Esophagus muscularis mucosa (tissue), 4 donors: ENCODE measurements at regions not wholly inside any gene's neighbourhood (a gene's known extent, or its start where the extent isn't known, plus 50 kb on each side); places are given as distances from the start of the nearest gene placed in this dataset.

Source experiments
- DNase-seq: peaks from one replicate; pipeline ENCODE4 v3.0.0-alpha.2; 2017; ENCODE audit errors: extremely low spot score
- H3K27ac ChIP-seq, 4 donors: fragments of 200-600 bp; sonication (generic); replicated peaks in 1 of 4; 1 replicate in 3 of 4; 2 replicates in 1 of 4; pipeline ENCODE4 v1.5.1; 2016 to 2019; ENCODE audit warnings: mild to moderate bottlenecking in 1 of 4
- H3K27me3 ChIP-seq, 4 donors: fragments of 200-600 bp; sonication (generic); one replicate each; pipeline versions ENCODE4 v1.5.1 to v1.6.0; 2016 to 2019
- H3K36me3 ChIP-seq, 4 donors: fragments of 200-600 bp; sonication (generic); one replicate each; pipeline ENCODE4 v1.5.1; 2016 to 2019
- H3K4me1 ChIP-seq, 4 donors: fragments of 200-600 bp; sonication (generic); one replicate each; pipeline ENCODE4 v1.5.1; 2016 to 2019
- H3K4me3 ChIP-seq, 4 donors: fragments of 200-600 bp; sonication (generic); 1 replicate in 2 of 4; 2 replicates in 2 of 4; pipeline ENCODE4 v1.5.1; 2016 to 2019; ENCODE audit warnings: mild to moderate bottlenecking in 4 of 4, moderate library complexity in 1 of 4
- H3K9me3 ChIP-seq, 4 donors: fragments of 200-600 bp; sonication (generic); 1 replicate in 3 of 4; 2 replicates in 1 of 4; pipeline ENCODE4 v1.5.1; 2016 to 2019
- CTCF ChIP-seq, 3 experiments: fragments of 200-600 bp in 2 of 3; fragments of 450-650 bp in 1 of 3; sonication (generic) in 2 of 3; IDR thresholded peaks; one replicate each; pipeline ENCODE4 v1.5.1; 2017 to 2019; ENCODE audit warnings: antibody characterized with exemption in 3 of 3, mild to moderate bottlenecking in 2 of 3, moderate library complexity in 1 of 3
- EP300 ChIP-seq: sonication (generic); formaldehyde crosslinking; IDR thresholded peaks from one replicate; pipeline ENCODE4 v1.6.1; 2017; ENCODE audit warnings: antibody characterized with exemption
- POLR2A ChIP-seq: fragments of 450-650 bp; IDR thresholded peaks from one replicate; pipeline ENCODE4 v1.6.1; 2017; ENCODE audit warnings: antibody characterized with exemption, moderate library complexity, mild to moderate bottlenecking, low read depth
- POLR2AphosphoS5 ChIP-seq, 2 donors: sonication (generic); formaldehyde crosslinking; IDR thresholded peaks; one replicate each; pipeline ENCODE4 v1.6.1; 2017; ENCODE audit warnings: antibody characterized with exemption in 2 of 2
- WGBS: methylation state at CpG from one replicate; pipeline ENCODE4 v1.1.5; 2018; 5-methylcytosine and 5-hydroxymethylcytosine counted together
- intact Hi-C: fragments of 100-400 bp; cut with DNase I; formaldehyde crosslinking; loops from one replicate; pipeline ENCODE4 v1.15.1; 2023

- no peak for DNase-seq
- Histone ChIP-seq H3K27me3 (no peaks in the 10 kb centered on the region), H3K36me3 (no peaks in the 10 kb centered on the region), H3K4me3 (no peak overlapping the region), H3K4me1 (peaks cover 0 to 9% (median 4%) of the 10 kb centered on the region in 4 donors), H3K9me3 (no peaks in the 10 kb centered on the region), H3K27ac (no peak overlapping the region)
- intact Hi-C loops: no loop called here
- 95% methylated on average over 2 of the region's 2 CpGs for WGBS
- TF ChIP-seq POLR2A (no peak), EP300 (no peak), CTCF (IDR thresholded peaks at IDR 0.05) (no peak), POLR2AphosphoS5 (IDR thresholded peaks at IDR 0.05) (no peak)
These were observed 592.1 kb downstream of the PRELID2 start for GRCh38 chr5:145243016-145243415.

DNA sequence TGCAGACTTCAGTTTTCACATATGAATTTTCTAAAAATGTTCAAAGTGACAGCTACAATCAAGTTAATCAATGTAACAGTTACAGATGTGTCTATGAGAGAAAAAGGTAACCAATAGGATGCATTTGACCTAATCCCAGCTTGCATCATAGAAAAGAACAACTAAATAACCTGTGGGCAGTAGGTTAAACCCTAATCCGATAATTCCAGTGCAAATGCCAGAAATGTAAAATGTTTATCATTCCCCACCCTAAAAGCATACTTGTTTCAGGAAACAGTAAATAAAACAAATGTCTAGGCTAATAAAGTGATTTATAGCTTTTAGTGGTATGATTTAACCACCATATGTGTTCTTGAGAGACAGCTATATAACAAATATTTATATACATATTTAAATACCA lies 592.6 kb downstream of the PRELID2 start:
- H3K36me3 ChIP-seq: no peaks in the 10 kb centered on the region
- no peaks in the 10 kb centered on the region for H3K9me3 ChIP-seq
- TF ChIP-seq POLR2A (no peak), CTCF (IDR thresholded peaks at IDR 0.05) (no peak), EP300 (no peak), POLR2AphosphoS5 (IDR thresholded peaks at IDR 0.05) (no peak)
- intact Hi-C loops: no loop called here
- no peak overlapping the region for H3K4me3 ChIP-seq
- 89% methylated on average over 1 of the region's 1 CpG for WGBS
- DNase-seq: no peak
- no peak overlapping the region for H3K27ac ChIP-seq
- H3K27me3 ChIP-seq: no peaks in the 10 kb centered on the region
- peaks cover 0 to 9% (median 4%) of the 10 kb centered on the region in 4 donors for H3K4me1 ChIP-seq

DNA sequence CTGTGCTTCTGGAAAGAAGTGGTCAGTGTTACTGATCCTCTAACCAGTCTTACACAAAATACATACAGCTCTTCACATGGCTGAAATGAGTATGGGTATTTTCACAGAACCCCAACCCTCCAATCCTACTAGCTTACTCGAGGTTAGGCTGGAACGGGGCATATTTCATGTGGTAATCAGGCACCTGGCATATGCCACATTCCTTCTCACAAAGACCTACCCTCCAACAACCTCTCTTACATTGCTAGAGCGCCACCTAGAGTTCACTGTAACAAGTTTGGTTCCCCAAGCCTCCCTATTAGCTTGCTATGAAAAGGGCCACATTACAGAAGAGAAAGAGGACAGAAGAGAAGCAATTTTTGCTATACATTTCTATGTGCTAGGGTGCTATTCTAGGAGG lies 597.3 kb downstream of the PRELID2 start:
- WGBS: 25% methylated on average over 3 of the region's 3 CpGs
- H3K4me1 ChIP-seq: no peaks in the 10 kb centered on the region
- H3K36me3 ChIP-seq: no peaks in the 10 kb centered on the region
- intact Hi-C loops: no loop called here
- H3K27ac ChIP-seq: no peak overlapping the region
- DNase-seq: no peak
- no peaks in the 10 kb centered on the region for H3K9me3 ChIP-seq
- TF ChIP-seq CTCF (IDR thresholded peaks at IDR 0.05): no peak
- no peaks in the 10 kb centered on the region for H3K27me3 ChIP-seq
- H3K4me3 ChIP-seq: no peak overlapping the region

GRCh38 chr5:145236983-145237382 lies 598.2 kb downstream of the PRELID2 start:
- TF ChIP-seq POLR2AphosphoS5 (IDR thresholded peaks at IDR 0.05) (no peak), EP300 (no peak), POLR2A (no peak), CTCF (IDR thresholded peaks at IDR 0.05) (no peak)
- H3K36me3 ChIP-seq: no peaks in the 10 kb centered on the region
- no peak overlapping the region for H3K27ac ChIP-seq
- intact Hi-C loops: no loop called here
- H3K4me1 ChIP-seq: no peaks in the 10 kb centered on the region
- H3K27me3 ChIP-seq: no peaks in the 10 kb centered on the region
- no peak for DNase-seq
- H3K4me3 ChIP-seq: no peak overlapping the region
- H3K9me3 ChIP-seq: no peaks in the 10 kb centered on the region

DNA sequence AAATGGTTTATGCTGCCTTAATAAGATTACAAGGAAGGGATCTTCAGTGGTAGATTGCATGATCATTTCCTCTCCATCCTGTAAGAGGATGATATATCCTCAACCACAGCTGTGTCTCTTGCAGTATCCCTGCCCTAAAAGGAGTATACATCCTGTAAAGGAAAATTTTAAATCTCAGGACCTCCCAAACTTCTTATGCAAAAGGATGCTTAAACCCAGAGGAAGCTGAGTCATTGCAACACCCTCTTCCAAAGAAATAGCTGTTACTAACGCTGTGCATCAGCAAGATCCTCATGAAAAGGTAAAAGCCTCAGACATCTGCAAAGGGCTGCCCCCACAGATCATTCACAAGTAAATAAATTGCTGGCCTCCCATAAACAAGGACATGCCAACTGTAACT lies 599.0 kb downstream of the PRELID2 start:
- Histone ChIP-seq H3K27ac (no peak overlapping the region), H3K27me3 (no peaks in the 10 kb centered on the region), H3K4me1 (no peaks in the 10 kb centered on the region), H3K36me3 (no peaks in the 10 kb centered on the region), H3K4me3 (no peak overlapping the region), H3K9me3 (no peaks in the 10 kb centered on the region)
- WGBS: 89% methylated on average over 1 of the region's 1 CpG
- intact Hi-C loops: no loop called here
- TF ChIP-seq POLR2AphosphoS5 (IDR thresholded peaks at IDR 0.05): no peak
- no peak for TF ChIP-seq CTCF (IDR thresholded peaks at IDR 0.05)
- no peak for DNase-seq
